ENCODE measurements at regions not wholly inside any gene's neighbourhood (a gene's known extent, or its start where the extent isn't known, plus 50 kb on each side); places are given as distances from the start of the nearest gene placed in this dataset.
"Not testable (repeated sequence)": the region's sequence is repeated elsewhere in the genome, so short reads cannot be mapped to it uniquely, and the experiment has no call there.

GRCh38 chr4:96972920-96973319 lies 1133.0 kb downstream of the PDHA2 start:
- no peak for DNase-seq (ENCODE audit: low read depth)

- DNase-seq (ENCODE audit: low read depth), result no peak
These were observed 1134.4 kb downstream of the PDHA2 start for GRCh38 chr4:96974295-96974694.

- DNase-seq (ENCODE audit: low read depth), result no peak
These were observed 1143.9 kb downstream of the PDHA2 start for GRCh38 chr4:96983830-96984229.

GRCh38 chr4:96986816-96987215 lies 1146.9 kb downstream of the PDHA2 start:
- no peak for DNase-seq (ENCODE audit: low read depth)

- DNase-seq (ENCODE audit: low read depth), result no peak
These were observed 1151.2 kb downstream of the PDHA2 start for GRCh38 chr4:96991083-96991482.

- DNase-seq (ENCODE audit: low read depth), result no peak
These were observed 1150.8 kb downstream of the STPG2 start for GRCh38 chr4:96992443-96992842.

GRCh38 chr4:96993560-96993959 lies 1149.7 kb downstream of the STPG2 start:
- DNase-seq (ENCODE audit: low read depth), result no peak

- no peak for DNase-seq (ENCODE audit: low read depth)
These were observed 1139.6 kb downstream of the STPG2 start for GRCh38 chr4:97003715-97004114.

- no peak for DNase-seq (ENCODE audit: low read depth)
These were observed 1130.0 kb downstream of the STPG2 start for GRCh38 chr4:97013309-97013708.

- DNase-seq (ENCODE audit: low read depth), result no peak
These were observed 1129.6 kb downstream of the STPG2 start for GRCh38 chr4:97013711-97014110.

GRCh38 chr4:97015301-97015700 lies 1128.0 kb downstream of the STPG2 start:
- no peak for DNase-seq (ENCODE audit: low read depth)

GRCh38 chr4:97016186-97016907 lies 1126.9 kb downstream of the STPG2 start:
- DNase-seq (ENCODE audit: low read depth), result no peak

GRCh38 chr4:97027728-97028410 lies 1115.4 kb downstream of the STPG2 start:
- DNase-seq (ENCODE audit: low read depth), result no peak

- no peak for DNase-seq (ENCODE audit: low read depth)
These were observed 1114.5 kb downstream of the STPG2 start for GRCh38 chr4:97028785-97029184.

- not testable (repeated sequence) for DNase-seq (ENCODE audit: low read depth)
These were observed 1105.7 kb downstream of the STPG2 start for GRCh38 chr4:97037411-97038145.

GRCh38 chr4:97038146-97038516 lies 1105.1 kb downstream of the STPG2 start:
- DNase-seq (ENCODE audit: low read depth), result no peak

GRCh38 chr4:97072666-97073065 lies 1070.6 kb downstream of the STPG2 start:
- no peak for DNase-seq (ENCODE audit: low read depth)

- DNase-seq (ENCODE audit: low read depth), result no peak
These were observed 1070.1 kb downstream of the STPG2 start for GRCh38 chr4:97073194-97073593.

- DNase-seq (ENCODE audit: low read depth), result no peak
These were observed 1068.7 kb downstream of the STPG2 start for GRCh38 chr4:97074531-97074930.

- DNase-seq (ENCODE audit: low read depth), result no peak
These were observed 1061.3 kb downstream of the STPG2 start for GRCh38 chr4:97081951-97082350.

- not testable (repeated sequence) for DNase-seq (ENCODE audit: low read depth)
These were observed 1046.2 kb downstream of the STPG2 start for GRCh38 chr4:97097036-97097435.

GRCh38 chr4:97101171-97101570 lies 1042.1 kb downstream of the STPG2 start:
- not testable (repeated sequence) for DNase-seq (ENCODE audit: low read depth)

- no peak for DNase-seq (ENCODE audit: low read depth)
These were observed 1040.0 kb downstream of the STPG2 start for GRCh38 chr4:97103252-97103651.
